ENCODE measurements at regions not wholly inside any gene's neighbourhood (a gene's known extent, or its start where the extent isn't known, plus 50 kb on each side); places are given as distances from the start of the nearest gene placed in this dataset.
A peak's percentile ranks its signal among the peaks of the same experiment; 100 is the strongest.
"Not testable (repeated sequence)": the region's sequence is repeated elsewhere in the genome, so short reads cannot be mapped to it uniquely, and the experiment has no call there.

- Histone ChIP-seq H3K27ac (ENCODE audit: poor library complexity, severe bottlenecking) (no peak overlapping the region), H3K9me3 (ENCODE audit: severe bottlenecking) (no peaks in the 10 kb centered on the region), H3K36me3 (ENCODE audit: low read depth) (no peaks in the 10 kb centered on the region), H3K4me1 (ENCODE audit: insufficient read depth, poor library complexity, severe bottlenecking) (no peaks in the 10 kb centered on the region), H3K27me3 (ENCODE audit: insufficient read depth, poor library complexity, severe bottlenecking) (no peaks in the 10 kb centered on the region), H3K4me3 (ENCODE audit: severe bottlenecking) (no peak overlapping the region)
- TF ChIP-seq CTCF (IDR thresholded peaks at IDR 0.05; ENCODE audit: poor library complexity, severe bottlenecking) = no peak
- DNase-seq (ENCODE audit: low spot score) = no peak
- no peak for ATAC-seq (ENCODE audit: low read depth)
These were observed 447.2 kb upstream of the NR5A2 start for GRCh38 chr1:199580300-199580699.

- no peak overlapping the region for H3K4me3 ChIP-seq (ENCODE audit: severe bottlenecking)
- no peaks in the 10 kb centered on the region for H3K9me3 ChIP-seq (ENCODE audit: severe bottlenecking)
- H3K4me1 ChIP-seq (ENCODE audit: insufficient read depth, poor library complexity, severe bottlenecking) = no peaks in the 10 kb centered on the region
- H3K36me3 ChIP-seq (ENCODE audit: low read depth) = no peaks in the 10 kb centered on the region
- H3K27me3 ChIP-seq (ENCODE audit: insufficient read depth, poor library complexity, severe bottlenecking) = no peaks in the 10 kb centered on the region
- no peak overlapping the region for H3K27ac ChIP-seq (ENCODE audit: poor library complexity, severe bottlenecking)
- no peak for TF ChIP-seq CTCF (IDR thresholded peaks at IDR 0.05; ENCODE audit: poor library complexity, severe bottlenecking)
- no peak for DNase-seq (ENCODE audit: low spot score)
- peak; percentile 73 for ATAC-seq (ENCODE audit: low read depth)
These were observed 442.1 kb upstream of the NR5A2 start for GRCh38 chr1:199585392-199585791.

DNA sequence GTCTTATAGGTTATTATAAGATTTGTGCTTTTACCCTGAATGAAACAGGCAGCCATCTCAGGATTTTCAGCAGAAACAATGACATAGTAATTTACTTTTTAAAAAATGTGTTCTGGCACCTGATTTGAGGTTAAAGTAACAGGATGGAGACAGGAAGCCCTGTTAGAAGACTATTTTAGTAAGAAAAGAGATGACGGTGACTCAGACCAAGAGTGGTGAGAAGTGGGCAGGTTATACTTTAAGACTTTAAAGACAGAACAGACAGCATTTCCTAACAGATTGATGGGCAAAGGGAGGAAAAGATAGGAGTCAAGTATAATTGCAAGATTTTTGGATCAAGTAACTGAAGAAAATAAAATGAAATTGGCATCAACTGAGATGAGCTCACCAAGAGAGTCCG lies 436.8 kb upstream of the NR5A2 start:
- no peak overlapping the region for H3K4me3 ChIP-seq (ENCODE audit: severe bottlenecking)
- no peaks in the 10 kb centered on the region for H3K36me3 ChIP-seq (ENCODE audit: low read depth)
- ATAC-seq (ENCODE audit: low read depth) = no peak
- TF ChIP-seq CTCF (IDR thresholded peaks at IDR 0.05; ENCODE audit: poor library complexity, severe bottlenecking) = no peak
- no peaks in the 10 kb centered on the region for H3K9me3 ChIP-seq (ENCODE audit: severe bottlenecking)
- H3K4me1 ChIP-seq (ENCODE audit: insufficient read depth, poor library complexity, severe bottlenecking) = no peaks in the 10 kb centered on the region
- no peak overlapping the region for H3K27ac ChIP-seq (ENCODE audit: poor library complexity, severe bottlenecking)
- H3K27me3 ChIP-seq (ENCODE audit: insufficient read depth, poor library complexity, severe bottlenecking) = no peaks in the 10 kb centered on the region
- DNase-seq (ENCODE audit: low spot score) = no peak

DNA sequence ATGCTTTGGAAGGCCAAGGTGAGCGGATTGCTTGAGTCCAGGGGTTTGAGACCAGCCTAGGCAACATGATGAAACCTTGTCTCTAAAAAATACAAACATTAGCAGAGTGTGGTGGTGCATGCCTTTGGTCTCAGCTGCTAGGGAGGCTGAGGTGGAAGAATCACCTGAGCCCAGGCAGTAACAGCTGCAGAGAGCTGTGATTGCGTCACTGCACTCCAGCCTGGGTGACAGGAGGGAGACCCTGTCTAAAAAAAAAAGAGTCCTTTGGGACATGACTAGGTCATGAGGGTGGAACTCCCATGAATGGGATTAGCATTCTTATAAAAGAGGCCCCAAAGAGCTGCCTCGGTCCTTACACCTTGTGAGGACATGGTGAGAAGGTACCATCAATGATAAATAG lies 436.0 kb upstream of the NR5A2 start:
- Histone ChIP-seq H3K27me3 (ENCODE audit: insufficient read depth, poor library complexity, severe bottlenecking) (no peaks in the 10 kb centered on the region), H3K27ac (ENCODE audit: poor library complexity, severe bottlenecking) (no peak overlapping the region), H3K36me3 (ENCODE audit: low read depth) (no peaks in the 10 kb centered on the region), H3K4me1 (ENCODE audit: insufficient read depth, poor library complexity, severe bottlenecking) (no peaks in the 10 kb centered on the region), H3K4me3 (ENCODE audit: severe bottlenecking) (no peak overlapping the region), H3K9me3 (ENCODE audit: severe bottlenecking) (no peaks in the 10 kb centered on the region)
- no peak for ATAC-seq (ENCODE audit: low read depth)
- DNase-seq (ENCODE audit: low spot score) = no peak
- no peak for TF ChIP-seq CTCF (IDR thresholded peaks at IDR 0.05; ENCODE audit: poor library complexity, severe bottlenecking)

DNA sequence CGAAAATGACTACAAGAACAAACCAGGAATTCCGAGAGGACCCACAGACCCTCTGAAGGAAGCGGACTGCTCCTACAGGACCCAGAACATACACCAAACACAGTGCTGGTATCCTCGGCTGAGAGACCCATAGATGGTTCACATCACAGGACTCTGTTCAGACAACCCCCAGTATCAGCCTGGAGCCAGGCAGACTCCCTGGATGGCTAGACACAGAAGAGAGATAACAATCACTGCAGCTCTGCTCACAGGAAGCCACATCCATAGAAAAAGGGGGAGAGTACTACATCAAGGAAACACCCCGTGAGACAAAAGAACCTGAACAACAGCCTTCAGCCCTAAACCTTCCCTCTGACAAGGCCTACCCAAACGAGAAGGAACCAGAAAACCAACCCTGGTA lies 434.0 kb upstream of the NR5A2 start:
- H3K27me3 ChIP-seq (ENCODE audit: insufficient read depth, poor library complexity, severe bottlenecking) = no peaks in the 10 kb centered on the region
- H3K4me3 ChIP-seq (ENCODE audit: severe bottlenecking) = no peak overlapping the region
- DNase-seq (ENCODE audit: low spot score) (no peak), ATAC-seq (ENCODE audit: low read depth) (no peak)
- H3K27ac ChIP-seq (ENCODE audit: poor library complexity, severe bottlenecking) = no peak overlapping the region
- no peaks in the 10 kb centered on the region for H3K9me3 ChIP-seq (ENCODE audit: severe bottlenecking)
- no peaks in the 10 kb centered on the region for H3K4me1 ChIP-seq (ENCODE audit: insufficient read depth, poor library complexity, severe bottlenecking)
- TF ChIP-seq CTCF (IDR thresholded peaks at IDR 0.05; ENCODE audit: poor library complexity, severe bottlenecking) = no peak
- no peaks in the 10 kb centered on the region for H3K36me3 ChIP-seq (ENCODE audit: low read depth)

- H3K36me3 ChIP-seq (ENCODE audit: low read depth); H3K27ac ChIP-seq (ENCODE audit: poor library complexity, severe bottlenecking); H3K4me1 ChIP-seq (ENCODE audit: insufficient read depth, poor library complexity, severe bottlenecking); DNase-seq (ENCODE audit: low spot score); H3K9me3 ChIP-seq (ENCODE audit: severe bottlenecking); H3K4me3 ChIP-seq (ENCODE audit: severe bottlenecking); H3K27me3 ChIP-seq (ENCODE audit: insufficient read depth, poor library complexity, severe bottlenecking); ATAC-seq (ENCODE audit: low read depth): not testable (repeated sequence)
These were observed 431.1 kb upstream of the NR5A2 start for GRCh38 chr1:199596448-199596847.
